H1 (cell line): ENCODE measurements at regions not wholly inside any gene's neighbourhood (a gene's known extent, or its start where the extent isn't known, plus 50 kb on each side); places are given as distances from the start of the nearest gene placed in this dataset.

Experiments
- CBX5 ChIP-seq: fragments of 300-800, 300-1000 bp; sonication (generic); IDR thresholded peaks from 2 replicates; pipeline ENCODE4 v1.7.1; 2016; ENCODE audit warnings: antibody characterized with exemption, low read length, low read depth
- EZH2 ChIP-seq: fragments of 200-600 bp; sonication (generic); IDR thresholded peaks from 2 replicates; pipeline ENCODE4 v1.7.1; 2012; ENCODE audit warnings: low read depth, mild to moderate bottlenecking, moderate library complexity, low read length, inconsistent platforms; ENCODE audit not compliant: severe bottlenecking
- POLR2A ChIP-seq, 2 experiments: IDR thresholded peaks; 1 replicate in 1 of 2; 2 replicates in 1 of 2; pipeline ENCODE4 v1.6.1; 2011; ENCODE audit warnings: low read depth in 2 of 2, low read length in 2 of 2, mild to moderate bottlenecking in 2 of 2; ENCODE audit errors: control extremely low read depth in 1 of 2

DNA sequence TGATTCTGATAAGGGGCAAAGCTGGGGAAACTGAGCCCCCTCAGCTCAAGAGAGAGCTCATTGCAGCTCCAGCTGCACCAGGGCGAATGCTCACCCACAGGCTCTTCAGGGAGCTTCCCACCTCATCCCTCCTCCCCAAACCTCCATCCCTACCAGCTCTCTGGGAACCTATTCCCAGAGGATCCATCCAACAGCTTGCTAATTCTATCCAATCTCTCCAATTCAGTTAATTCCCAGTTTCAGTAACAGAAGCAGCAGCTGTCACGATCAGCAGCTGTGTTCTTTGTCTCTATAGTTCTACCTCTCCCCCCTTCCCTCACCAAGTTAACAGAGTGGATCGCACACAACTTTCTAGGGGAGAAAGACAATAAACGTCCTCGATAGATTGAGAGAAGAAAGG is 135.5 kb upstream of the EFNA5 start (continued):
- TF ChIP-seq CBX5 (no peak), EZH2 (no peak), POLR2A (IDR thresholded peaks at IDR 0.05; ENCODE audit: control extremely low read depth in 1 of 2, low read depth in 2 of 2, low read length in 2 of 2) (no peak)
- TF ChIP-seq, all 59 proteins: peak for 0
